ACC112 (cell line): ENCODE measurements at regions not wholly inside any gene's neighbourhood (a gene's known extent, or its start where the extent isn't known, plus 50 kb on each side); places are given as distances from the start of the nearest gene placed in this dataset.

Source experiments
- H2AFZ ChIP-seq: fragments of 200-600 bp; sonication (generic); one replicate; pipeline ENCODE4 v1.6.0; 2017; ENCODE audit warnings: antibody characterized with exemption, low read length; ENCODE audit not compliant: unreplicated experiment
- H3K27ac ChIP-seq: fragments of 200-600 bp; sonication (generic); 2 replicates; pipeline ENCODE4 v1.5.1; 2014; ENCODE audit warnings: low read depth, mild to moderate bottlenecking, antibody characterized with exemption, low read length, moderate library complexity
- H3K27me3 ChIP-seq: fragments of 200-600 bp; sonication (generic); 2 replicates; pipeline ENCODE4 v1.6.1; 2014; ENCODE audit warnings: mild to moderate bottlenecking, antibody characterized with exemption, low read length, moderate library complexity, mixed read lengths; ENCODE audit not compliant: insufficient read depth
- H3K36me3 ChIP-seq: fragments of 200-600 bp; sonication (generic); 2 replicates; pipeline ENCODE4 v1.6.1; 2016; ENCODE audit warnings: mild to moderate bottlenecking, antibody characterized with exemption, low read length, moderate library complexity, mixed read lengths; ENCODE audit not compliant: insufficient read depth
- H3K4me1 ChIP-seq: fragments of 200-600 bp; sonication (generic); one replicate; pipeline ENCODE4 v1.6.1; 2016; ENCODE audit warnings: low read length, mixed read lengths; ENCODE audit not compliant: insufficient read depth, unreplicated experiment, control insufficient read depth
- H3K4me3 ChIP-seq: fragments of 200-600 bp; sonication (generic); 2 replicates; pipeline ENCODE4 v1.5.1; 2014; ENCODE audit warnings: mild to moderate bottlenecking, low read depth, low read length
- H3K79me2 ChIP-seq: fragments of 200-600 bp; sonication (generic); one replicate; pipeline ENCODE4 v1.6.0; 2016; ENCODE audit warnings: low read length; ENCODE audit not compliant: control insufficient read depth, unreplicated experiment, insufficient read depth

DNA sequence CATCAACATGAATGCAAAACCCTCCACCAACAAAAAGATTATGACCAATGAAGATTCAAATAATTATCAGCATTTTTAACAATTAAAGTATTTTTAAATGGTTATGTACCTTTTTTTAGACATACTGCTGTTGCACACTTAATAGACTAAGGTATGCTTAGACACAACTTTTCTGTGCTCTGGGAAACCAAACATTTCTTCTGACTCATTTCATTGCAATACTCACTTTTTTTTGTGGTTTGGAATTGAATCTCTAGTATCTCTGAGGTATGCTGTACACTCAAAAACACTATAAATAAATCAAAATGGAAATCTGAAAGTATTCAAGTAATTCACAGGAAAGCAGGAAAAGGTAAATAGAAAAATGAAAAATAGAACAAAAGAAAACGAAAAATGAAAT, 247.9 kb upstream of the POU3F3 start:
- Histone ChIP-seq H3K4me1 (no peaks in the 10 kb centered on the region), H3K27ac (no peak overlapping the region), H3K36me3 (no peaks in the 10 kb centered on the region), H3K4me3 (no peak overlapping the region), H3K27me3 (no peaks in the 10 kb centered on the region), H3K79me2 (no peaks in the 10 kb centered on the region), H2AFZ (no peak overlapping the region)

GRCh38 chr2:104616856-104617255, 237.1 kb upstream of the POU3F3 start:
- Histone ChIP-seq H3K79me2 (no peaks in the 10 kb centered on the region), H3K36me3 (no peaks in the 10 kb centered on the region), H3K4me3 (no peak overlapping the region), H3K27me3 (0 out of 2 replicates have a peak, but pooled peaks cover 3% of the 10 kb centered on the region), H3K27ac (no peak overlapping the region), H3K4me1 (no peaks in the 10 kb centered on the region), H2AFZ (no peak overlapping the region)

GRCh38 chr2:104620801-104621200, 233.1 kb upstream of the POU3F3 start:
- Histone ChIP-seq H3K4me1 (no peaks in the 10 kb centered on the region), H2AFZ (no peak overlapping the region), H3K4me3 (no peak overlapping the region), H3K27me3 (0 out of 2 replicates have a peak, but pooled peaks cover 3% of the 10 kb centered on the region), H3K79me2 (no peaks in the 10 kb centered on the region), H3K27ac (no peak overlapping the region), H3K36me3 (no peaks in the 10 kb centered on the region)

DNA sequence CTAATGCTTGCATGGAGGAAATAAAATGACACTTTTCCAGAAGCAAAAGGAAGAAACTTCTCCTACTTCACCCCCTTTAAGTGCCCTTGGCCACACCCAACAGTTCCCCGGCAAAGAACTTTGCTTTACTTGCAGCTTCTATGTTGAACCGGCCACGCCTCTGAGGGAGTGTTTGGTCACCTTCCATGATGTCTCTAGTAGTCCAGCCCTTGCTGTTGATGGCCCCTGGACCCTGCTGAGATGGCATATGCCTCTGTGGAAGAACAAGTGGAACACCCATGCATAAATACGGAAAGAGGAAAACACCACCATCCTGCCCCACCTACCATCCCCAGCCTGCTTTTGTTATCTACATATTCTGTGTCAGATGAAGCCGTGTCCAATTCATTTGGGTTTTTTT, 218.3 kb upstream of the POU3F3 start:
- H3K36me3 ChIP-seq: no peaks in the 10 kb centered on the region
- H3K4me3 ChIP-seq: no peak overlapping the region
- H3K27ac ChIP-seq: no peak overlapping the region
- no peaks in the 10 kb centered on the region for H3K79me2 ChIP-seq
- no peaks in the 10 kb centered on the region for H3K4me1 ChIP-seq
- H3K27me3 ChIP-seq: peaks cover 15% of the 10 kb centered on the region
- no peak overlapping the region for H2AFZ ChIP-seq

DNA sequence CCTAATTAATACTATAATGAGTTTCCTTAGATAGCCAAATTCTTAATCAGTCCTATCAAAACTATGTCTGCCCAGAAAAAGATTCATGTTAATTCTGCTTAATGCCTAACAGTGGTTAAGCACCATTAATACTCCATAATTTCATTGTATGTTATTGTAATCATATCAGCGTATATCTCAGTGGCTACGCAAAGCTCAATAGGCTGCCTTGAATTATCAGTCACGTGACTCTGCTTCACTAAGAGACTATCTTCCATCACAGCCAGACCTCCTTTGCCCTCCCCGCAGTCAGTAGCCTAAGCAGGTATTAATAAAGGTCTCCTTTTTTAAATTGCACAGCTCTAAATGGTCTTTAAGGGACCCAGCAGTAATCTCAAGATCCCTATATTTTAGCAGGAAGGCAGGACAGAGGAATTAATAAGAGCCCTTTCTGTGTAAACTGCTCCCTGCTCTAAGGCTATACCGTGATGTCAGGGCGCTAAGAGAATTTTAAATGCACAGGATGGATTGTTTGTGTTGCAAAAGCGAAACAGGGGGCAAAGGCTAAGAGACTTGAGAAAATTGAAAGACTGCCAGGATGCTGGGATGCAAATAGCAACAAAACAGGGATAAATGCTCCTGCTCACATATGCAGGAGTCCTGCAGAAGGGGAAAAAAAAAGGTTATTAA, 215.6 kb upstream of the POU3F3 start:
- Histone ChIP-seq H3K27me3 (peaks cover 8% of the 10 kb centered on the region), H3K79me2 (no peaks in the 10 kb centered on the region), H3K4me3 (no peak overlapping the region), H3K36me3 (no peaks in the 10 kb centered on the region), H3K4me1 (no peaks in the 10 kb centered on the region), H2AFZ (no peak overlapping the region), H3K27ac (no peak overlapping the region)

- H3K79me2 ChIP-seq: no peaks in the 10 kb centered on the region
- H3K4me1 ChIP-seq: no peaks in the 10 kb centered on the region
- no peaks in the 10 kb centered on the region for H3K36me3 ChIP-seq
- no peak overlapping the region for H3K27ac ChIP-seq
- H3K4me3 ChIP-seq: no peak overlapping the region
- H2AFZ ChIP-seq: no peak overlapping the region
- peaks cover 8% of the 10 kb centered on the region for H3K27me3 ChIP-seq
Measured at GRCh38 chr2:104638859-104639202, 215.1 kb upstream of the POU3F3 start.

DNA sequence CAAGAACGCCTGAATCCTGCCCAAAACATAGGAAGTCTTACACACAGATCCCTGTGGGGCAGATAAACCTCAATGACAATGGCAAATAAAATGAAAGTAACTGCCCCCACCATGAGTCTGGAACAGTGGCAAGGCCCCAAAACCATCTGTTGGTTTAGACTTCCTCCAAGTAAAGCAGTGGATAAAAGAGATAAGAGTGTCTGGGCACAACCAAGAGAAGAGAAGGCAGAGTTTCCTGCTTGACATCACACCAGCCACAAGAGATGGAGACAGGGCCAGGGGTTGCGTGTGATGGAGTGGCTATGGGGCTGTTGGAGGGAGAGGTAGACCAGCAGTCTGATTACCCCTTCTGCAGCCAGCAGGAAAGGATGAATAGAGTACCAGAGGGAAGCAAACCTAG, 212.1 kb upstream of the POU3F3 start:
- Histone ChIP-seq H2AFZ (no peak overlapping the region), H3K4me3 (no peak overlapping the region), H3K27me3 (peaks cover 8% of the 10 kb centered on the region), H3K36me3 (no peaks in the 10 kb centered on the region), H3K27ac (no peak overlapping the region), H3K4me1 (no peaks in the 10 kb centered on the region), H3K79me2 (no peaks in the 10 kb centered on the region)

GRCh38 chr2:104648376-104648775, 205.5 kb upstream of the POU3F3 start:
- Histone ChIP-seq H3K36me3 (no peaks in the 10 kb centered on the region), H3K4me3 (no peak overlapping the region), H2AFZ (no peak overlapping the region), H3K4me1 (no peaks in the 10 kb centered on the region), H3K27ac (no peak overlapping the region), H3K79me2 (no peaks in the 10 kb centered on the region), H3K27me3 (peaks cover 17% of the 10 kb centered on the region; the same call in 1 of the 2 replicates)

GRCh38 chr2:104649866-104650265, 204.0 kb upstream of the POU3F3 start:
- Histone ChIP-seq H3K27me3 (peaks cover 31% of the 10 kb centered on the region), H3K79me2 (no peaks in the 10 kb centered on the region), H3K4me3 (no peak overlapping the region), H3K4me1 (no peaks in the 10 kb centered on the region), H3K27ac (no peak overlapping the region), H3K36me3 (no peaks in the 10 kb centered on the region), H2AFZ (no peak overlapping the region)

DNA sequence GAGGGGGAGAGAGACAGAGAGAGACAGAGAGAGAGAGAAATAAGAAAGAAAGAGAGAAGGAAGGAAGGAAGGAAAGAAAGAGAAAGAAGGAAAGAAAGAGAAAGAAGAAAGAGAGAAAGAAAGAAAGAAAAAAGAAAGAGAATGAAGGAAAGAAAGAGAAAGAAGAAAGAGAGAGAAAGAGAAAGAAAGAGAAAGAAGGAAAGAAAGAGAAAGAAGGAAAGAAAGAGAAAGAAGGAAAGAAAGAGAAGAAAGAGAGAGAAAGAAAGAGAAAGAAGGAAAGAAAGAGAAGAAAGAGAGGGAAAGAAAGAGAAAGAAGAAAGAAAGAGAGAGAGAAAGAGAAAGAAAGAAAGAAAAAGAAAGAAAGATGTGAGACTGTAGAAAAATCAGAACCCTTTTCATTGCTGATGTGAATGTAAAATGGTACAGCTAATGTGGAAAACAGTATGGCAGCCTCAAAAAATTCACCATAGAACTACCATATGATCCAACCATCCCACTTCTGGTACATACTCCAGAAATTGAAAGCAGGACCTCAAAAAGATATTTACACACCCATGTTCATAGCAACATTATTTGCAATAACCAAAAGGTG, 203.4 kb upstream of the POU3F3 start:
- no peak overlapping the region for H3K27ac ChIP-seq
- no peak overlapping the region for H2AFZ ChIP-seq
- peaks cover 37% of the 10 kb centered on the region for H3K27me3 ChIP-seq
- H3K79me2 ChIP-seq: no peaks in the 10 kb centered on the region
- H3K36me3 ChIP-seq: no peaks in the 10 kb centered on the region
- no peaks in the 10 kb centered on the region for H3K4me1 ChIP-seq
- H3K4me3 ChIP-seq: no peak overlapping the region

- H3K4me3 ChIP-seq: no peak overlapping the region
- H2AFZ ChIP-seq: no peak overlapping the region
- H3K4me1 ChIP-seq: no peaks in the 10 kb centered on the region
- H3K27me3 ChIP-seq: peaks cover 60% of the 10 kb centered on the region
- H3K36me3 ChIP-seq: no peaks in the 10 kb centered on the region
- H3K27ac ChIP-seq: no peak overlapping the region
- H3K79me2 ChIP-seq: no peaks in the 10 kb centered on the region
Measured at GRCh38 chr2:104654811-104655210, 199.1 kb upstream of the POU3F3 start.
